Activated CD8-positive, alpha-beta memory T cell treated with anti-CD3 and anti-CD28 coated beads, Interleukin-2, amount 50 U/mL, for 48 hours (primary cell): ENCODE measurements at regions not wholly inside any gene's neighbourhood (a gene's known extent, or its start where the extent isn't known, plus 50 kb on each side); places are given as distances from the start of the nearest gene placed in this dataset.

Experiments
- DNase-seq: peaks from one replicate; pipeline ENCODE4 v3.0.0-alpha.2; 2020

DNA sequence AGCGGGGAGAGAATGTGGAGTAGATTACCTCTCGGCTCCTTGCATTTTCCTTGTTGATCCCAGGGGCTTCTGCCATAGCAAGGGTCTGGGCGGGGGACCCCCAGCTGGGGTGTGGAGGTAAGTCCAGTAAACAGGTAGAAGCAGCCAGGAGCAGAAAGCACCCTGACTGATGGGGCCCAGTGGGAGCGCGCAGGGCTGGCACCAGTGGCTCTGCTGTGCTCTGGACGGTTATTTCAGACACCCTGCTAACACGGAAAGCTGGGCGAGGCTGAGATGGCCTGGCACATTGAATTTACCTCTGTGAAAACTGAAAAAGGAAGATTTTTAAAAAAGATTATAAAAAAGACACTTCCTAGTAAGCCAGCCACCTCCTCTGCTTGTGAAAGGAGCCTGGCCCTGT, 88.4 kb upstream of the CALM2 start:
- no peak for DNase-seq

DNA sequence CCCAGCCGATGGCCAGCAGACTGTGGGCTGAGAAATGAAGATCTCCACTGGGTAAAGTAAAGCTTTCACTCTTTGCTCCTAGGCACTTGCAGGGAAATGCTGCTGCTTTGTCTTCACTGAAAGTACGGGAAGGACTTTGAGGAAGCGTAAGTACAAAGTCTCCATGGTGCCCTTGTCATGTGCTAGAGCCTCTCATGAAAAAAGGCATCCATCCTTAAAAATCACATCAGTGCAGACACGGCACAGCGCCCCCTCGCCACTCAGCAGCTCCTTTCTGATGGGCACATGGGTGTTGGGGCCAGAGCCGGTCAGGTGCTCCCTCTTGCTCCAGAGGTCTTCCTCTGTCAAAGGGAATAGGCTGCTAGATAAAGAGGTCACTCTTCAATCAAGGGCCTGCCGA, 87.8 kb upstream of the CALM2 start:
- no peak for DNase-seq

DNA sequence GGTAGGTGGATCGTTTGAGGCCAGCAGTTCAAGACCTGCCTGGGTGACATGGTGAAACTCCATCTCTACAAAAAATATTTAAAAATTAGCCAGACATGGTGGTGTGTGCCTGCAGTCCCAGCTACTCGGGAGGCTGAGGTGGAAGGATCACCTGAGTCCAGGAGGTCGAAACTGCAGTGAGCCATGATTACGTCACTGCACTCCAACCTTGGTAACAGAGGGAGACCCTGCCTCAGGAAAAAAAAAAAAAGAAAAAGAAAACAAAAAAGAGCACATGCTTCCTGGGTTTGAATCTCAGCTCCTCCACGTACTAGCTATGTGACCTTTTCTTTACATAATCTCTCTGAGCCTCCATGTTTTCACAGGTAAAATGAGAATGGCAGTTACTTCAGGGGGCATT, 86.3 kb upstream of the CALM2 start:
- no peak for DNase-seq

DNA sequence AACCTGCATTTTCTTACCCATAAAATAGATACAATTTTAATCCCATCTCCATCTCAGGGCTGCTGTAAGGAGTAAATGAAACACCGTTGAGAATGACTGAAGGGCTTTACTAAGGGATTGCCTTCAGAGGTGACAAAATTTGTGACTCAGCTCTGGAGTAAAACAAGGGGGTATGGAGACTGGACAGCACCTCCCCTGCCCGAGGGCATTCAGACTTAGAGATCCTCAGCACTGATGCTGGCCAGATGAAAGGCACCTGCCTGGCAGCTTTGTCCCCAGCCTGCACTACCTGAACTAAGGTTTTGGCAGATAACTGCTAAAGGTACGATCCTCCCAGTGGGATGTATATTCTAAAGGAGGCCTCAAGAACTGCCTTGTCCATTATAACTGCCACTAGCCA, 84.7 kb upstream of the CALM2 start:
- DNase-seq = no peak

DNA sequence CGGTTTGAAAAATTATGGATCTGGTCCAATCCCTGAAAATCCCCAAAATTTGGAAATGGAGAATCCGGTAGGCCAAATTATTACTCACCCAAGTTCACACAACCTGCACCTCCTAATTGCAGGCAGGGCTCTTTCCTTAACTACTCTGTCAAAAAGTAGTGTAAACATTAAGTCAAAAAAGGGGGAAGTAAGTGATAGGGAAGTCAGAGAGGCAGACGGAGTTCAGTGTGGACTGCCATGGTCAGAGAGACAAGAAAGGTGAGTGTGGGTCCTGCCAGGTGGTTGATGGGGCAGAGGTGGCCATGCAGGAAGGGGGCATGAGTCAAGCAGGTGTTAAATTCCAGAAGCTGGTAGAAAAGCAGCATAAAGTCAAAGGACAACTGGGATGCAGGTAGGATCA, 83.5 kb upstream of the CALM2 start:
- DNase-seq = no peak

DNA sequence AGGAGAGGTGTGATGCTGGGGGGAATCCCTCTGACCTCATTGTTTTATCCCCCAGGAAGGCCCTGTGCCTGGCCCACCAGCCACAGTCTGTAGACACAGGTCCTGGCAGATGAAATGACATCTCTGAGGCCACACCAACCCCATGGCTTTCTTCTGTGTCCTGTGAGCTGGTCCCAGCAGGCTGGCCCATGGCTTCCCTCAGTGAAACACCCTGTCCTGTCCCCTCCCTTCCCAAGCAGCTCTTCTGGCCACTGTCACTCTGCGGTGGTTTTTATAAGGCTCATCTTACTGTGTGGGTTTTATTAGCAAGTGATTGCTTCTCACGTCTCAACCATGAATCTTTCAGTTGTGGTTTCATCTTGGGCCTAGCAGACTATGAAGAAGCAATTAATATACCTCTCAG, 81.6 kb upstream of the CALM2 start:
- DNase-seq = no peak

DNA sequence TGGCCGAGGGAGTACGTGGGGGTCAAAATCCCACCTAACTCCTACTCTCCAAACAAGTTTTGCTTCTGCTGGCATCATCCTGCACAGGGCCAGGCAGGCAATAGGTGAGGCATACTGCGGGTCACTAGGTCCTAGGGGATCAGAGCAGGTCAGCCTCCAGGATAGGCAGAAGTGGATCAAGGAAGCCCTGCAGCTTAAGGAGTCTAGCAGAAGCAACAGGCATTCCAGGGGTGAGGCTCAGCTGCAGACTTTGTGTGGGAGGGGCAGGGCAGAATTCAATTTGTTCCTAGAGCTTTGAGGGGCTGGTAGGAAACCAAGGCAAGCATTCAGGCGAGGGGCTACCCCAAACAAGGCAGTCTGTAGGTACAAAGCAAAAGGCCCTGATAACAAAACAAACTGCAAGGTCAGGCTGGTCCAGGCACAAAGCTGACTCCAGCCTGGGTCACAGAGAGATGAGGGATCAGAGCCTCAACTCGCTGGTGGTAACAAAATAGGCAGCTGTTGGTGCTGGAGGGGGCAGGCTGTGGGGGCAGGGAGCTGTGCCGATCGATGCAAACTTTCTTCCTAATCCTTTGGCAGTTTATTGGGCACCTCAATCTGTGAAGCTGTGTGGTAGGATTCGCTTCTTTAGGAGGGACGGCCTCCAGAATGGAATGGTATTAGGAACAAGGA, 80.2 kb upstream of the CALM2 start:
- DNase-seq = no peak

DNA sequence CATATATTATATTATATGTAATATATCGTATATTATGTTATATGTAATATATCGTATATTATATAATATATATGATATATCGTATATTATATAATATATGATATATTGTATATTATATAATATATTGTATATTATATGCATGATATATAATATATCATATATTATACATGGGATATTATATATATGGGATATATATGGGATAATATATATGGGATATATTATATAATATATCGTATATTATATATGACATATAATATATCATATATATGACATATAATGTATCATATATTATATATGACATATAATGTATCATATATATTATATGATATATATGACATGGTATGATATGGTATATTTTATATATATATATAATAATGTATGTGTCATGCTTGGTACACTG, 79.5 kb upstream of the CALM2 start:
- no peak for DNase-seq

DNA sequence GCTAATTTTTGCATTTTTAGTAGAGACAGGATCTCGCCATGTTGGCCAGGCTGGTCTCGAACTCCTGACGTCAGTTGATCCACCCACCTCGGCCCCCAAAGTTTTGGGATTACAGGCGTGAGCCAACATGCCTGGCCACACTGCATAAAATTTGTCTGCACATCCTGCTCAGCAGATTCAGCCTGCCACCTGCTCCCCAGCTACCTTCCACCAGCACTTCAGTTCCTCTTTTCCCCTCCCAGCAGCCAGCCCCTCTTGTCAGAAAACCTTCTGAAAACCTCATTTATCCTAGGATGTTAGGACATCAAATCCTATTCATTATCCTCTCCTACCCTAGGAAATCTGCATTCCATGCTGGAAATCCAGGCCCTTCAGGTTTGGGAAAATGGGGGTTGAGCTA, 78.2 kb upstream of the CALM2 start:
- no peak for DNase-seq

DNA sequence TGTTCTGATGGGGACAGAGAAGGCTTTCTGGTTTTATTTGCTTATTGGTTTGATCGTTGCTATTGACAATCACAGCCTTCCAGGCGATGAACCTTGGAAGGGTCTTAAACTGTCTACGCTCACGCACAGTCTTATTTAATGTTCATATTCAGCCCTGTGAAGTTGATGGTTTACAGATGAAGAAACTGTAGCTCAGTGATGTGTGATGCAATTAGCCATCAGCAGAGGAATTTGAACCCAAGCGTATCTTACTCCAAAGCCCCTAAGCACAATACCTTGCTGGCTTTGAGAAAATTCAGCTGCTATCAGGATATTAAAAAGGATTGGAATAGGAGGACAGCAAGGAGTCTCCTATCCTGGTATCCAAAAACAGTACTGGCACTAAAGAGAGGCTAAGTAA, 77.1 kb upstream of the CALM2 start:
- DNase-seq = no peak

DNA sequence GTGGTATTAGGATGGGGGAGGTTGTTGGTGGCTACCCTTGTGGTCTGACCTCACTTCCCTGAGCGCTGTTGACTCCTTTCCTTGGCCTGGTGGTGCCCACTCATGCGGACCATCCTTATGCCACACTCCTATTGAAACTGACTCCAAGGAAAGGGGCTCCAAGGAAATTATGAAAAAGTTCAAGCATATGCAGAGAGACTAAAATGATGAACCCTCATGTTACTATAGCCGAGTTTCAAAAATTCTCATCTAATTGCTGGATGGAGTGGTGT, 75.0 kb upstream of the CALM2 start:
- no peak for DNase-seq

DNA sequence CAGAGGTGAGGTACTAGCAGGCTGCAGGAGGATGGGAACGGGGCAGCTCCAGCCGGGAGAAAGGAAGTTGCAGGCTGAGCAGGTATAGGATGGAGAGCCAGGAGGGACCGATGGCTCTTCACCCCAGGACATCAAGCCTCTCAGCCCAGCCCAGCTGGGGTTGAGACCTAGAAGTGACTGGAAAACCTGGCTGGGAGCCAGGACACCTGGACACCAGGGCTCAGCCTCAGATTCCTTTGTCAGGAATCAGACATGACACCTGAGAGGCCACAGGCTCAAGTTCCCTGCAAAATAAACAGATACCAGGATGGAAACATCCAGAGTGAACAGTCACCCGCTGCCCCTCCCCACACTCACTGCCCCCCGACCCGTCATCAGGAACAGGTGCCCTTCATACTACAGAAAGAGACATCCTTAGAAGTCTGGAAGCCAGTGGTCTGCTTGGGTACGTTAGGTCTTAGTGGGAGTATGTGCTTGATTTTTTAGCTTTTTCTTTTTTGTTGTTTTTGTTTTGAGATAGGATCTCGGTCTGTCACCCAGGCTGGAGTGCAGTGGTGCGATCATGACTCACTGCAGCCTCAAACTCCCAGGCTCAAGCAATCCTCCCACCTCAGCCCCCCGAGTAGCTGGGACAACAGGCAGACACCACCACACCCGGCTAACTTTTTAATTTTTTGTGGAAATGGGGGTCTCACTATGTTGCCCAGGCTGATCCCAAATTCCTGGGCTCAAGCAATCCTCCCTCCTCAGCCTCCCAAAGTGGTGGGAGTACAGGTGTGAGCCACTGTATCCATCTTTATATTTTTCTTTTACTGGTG, 74.5 kb upstream of the CALM2 start:
- DNase-seq = no peak

DNA sequence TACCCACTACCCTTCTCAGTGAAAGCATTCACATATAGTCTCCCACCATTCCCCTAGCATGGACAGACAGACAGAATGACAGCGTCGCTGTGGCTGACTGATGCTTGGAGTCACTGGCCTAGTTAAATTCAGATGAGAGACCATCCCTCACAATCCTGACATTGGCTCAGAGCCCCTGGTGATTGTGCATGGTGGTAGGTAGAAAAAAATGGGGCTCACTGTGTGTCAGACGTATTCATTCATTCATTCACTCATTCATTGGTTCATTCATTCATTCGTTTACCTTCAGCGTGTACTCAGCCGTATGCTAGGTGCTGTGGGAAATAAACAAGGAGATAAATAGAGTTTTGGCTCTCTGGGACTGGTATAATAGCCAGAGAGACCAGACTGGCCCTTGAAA, 73.6 kb upstream of the CALM2 start:
- DNase-seq = no peak

DNA sequence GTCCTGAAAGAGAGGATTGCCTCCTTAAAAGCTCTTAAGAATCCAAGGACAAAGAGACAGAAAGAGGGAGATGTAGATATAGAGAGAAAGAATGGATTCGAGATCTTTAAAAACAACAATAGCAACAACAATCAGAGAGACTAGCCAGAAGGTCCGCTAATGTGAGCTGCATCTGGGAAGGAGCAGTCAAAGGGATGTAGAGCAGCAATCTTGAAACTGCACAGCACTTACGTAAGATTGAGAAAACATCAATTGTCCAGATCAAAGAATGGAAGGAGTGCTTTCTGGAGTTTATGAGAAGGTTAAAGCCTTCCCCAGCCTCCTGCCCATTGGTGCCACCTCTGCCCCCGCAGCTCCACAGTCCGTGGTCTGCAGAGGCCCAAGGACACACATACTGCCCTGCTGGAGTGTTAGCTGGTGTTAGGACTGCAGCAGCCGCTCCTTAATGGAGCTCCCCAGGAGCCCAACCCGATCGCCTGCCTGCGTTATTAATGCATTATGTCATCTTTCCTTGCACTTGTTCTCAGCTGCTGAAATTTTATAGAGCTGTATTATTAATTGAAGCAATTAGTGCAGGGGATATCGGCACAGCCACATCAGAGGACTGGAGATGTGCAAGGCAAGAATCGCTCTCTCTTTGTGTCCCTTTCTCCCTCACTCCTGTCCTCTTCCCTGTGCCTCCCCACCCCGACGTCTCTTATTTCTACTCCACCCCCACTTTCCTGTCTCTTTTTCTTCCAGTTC, 73.0 kb upstream of the CALM2 start:
- no peak for DNase-seq

DNA sequence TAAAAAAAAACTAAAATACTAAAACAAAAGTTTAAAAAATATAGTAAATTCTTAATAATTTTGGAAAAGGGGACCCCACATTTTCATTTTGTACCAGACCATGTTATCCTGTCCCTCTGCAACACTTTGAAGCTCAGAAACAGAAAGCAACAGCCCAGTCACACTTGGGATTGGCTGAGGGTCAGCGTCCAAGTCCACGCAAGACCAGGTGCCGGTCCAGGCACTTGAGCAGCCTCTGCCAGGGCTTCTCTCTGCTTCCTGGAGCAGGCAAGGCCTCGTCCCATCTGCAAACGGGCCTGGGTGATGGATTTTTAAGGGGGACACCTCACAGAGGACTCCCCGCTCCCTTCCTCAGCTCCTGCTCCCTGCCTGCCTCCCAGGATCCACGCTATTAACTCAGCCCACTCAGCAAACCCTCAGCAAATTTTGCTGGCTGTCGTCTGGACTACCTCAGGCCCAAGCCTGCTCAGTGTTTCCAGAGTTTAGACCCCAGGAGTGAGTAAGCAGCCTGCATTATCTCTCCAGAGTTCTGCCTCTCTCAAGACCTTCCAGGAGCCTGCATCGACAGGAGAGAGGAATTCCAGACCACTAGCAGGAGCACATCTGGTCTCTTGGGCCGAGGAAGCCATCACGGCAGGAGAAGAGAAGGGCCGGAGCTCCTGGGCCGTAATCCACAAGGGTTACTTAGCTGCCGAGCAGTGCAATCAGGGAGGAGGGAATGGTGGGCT, 67.4 kb upstream of the CALM2 start:
- DNase-seq = no peak

DNA sequence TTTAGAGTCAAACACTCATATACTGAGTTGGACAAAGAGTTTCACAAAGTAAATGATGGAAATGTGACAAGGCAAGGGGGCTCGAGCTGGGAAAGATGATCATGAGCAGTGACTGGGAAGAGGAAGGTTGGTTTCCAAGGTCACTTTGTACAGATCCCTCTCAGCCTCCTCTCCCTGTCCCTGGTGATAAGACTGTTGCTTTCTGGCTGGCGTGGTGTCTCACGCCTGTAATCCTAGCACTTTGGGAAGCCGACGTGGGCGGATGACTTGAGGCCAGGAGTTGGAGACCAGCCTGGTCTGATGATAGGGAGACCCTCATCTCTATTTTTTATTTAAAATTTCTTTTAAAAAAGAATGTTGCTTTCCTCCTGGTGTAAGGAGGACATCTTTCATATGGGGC, 65.4 kb upstream of the CALM2 start:
- no peak for DNase-seq

DNA sequence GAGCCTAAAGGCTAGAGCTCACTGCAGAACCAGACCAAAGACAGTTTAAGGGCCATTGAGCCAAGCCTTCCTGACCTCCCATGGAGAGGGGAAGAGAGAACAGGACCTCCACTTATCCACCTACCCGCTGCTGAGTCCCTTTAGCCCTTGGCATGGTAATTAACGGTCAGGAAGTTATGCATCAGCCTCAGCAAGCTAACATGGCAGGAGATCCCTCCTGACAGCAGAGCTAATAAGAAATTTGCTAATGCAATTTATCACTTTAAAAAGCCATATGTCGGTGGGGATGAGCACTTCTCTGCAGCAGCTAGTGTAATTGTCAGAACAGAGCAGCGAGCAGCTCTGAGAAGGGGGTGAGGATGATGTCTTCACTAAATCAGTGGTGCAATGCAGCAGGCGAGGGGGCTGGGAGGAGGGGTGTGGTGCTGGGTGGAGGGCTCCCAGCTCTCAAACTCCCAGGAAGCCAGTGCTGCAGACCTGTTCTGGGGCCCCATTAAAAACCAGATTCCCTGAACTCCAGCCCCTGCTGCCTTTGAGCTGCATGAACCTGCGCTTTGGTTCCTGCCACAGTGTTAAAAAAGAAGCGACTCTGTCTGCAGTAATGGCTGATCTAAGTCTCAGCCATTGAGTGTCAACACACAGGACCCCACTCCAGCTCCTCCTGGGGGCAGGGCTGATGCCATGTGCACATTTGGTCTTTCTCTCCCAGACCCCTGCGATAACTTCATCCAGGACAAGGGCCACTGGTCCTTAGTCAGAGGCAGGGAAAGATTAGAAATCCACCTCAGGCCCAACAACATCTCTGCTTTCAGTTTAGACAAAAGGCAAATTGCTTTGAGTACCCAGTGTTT, 63.0 kb upstream of the CALM2 start:
- DNase-seq = no peak

DNA sequence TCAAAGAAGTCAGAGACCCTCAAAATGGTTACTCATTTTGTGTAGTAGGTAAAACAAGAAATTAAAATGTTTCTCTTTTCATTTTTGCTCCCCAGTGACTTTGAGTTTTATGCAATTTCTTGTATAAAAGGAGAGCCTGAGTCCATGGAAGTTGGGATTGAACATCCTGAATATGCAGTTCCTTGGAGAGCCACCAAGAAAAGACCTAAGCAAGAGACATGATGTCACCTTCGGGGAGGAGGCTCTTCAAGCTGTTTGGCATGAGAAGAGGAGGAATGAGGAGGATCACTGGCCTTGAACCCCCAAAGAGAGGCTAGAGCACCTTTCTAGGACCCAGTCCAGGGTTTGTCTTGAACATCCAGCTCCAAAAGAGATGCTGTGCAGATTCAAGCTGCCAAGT, 62.3 kb upstream of the CALM2 start:
- no peak for DNase-seq

DNA sequence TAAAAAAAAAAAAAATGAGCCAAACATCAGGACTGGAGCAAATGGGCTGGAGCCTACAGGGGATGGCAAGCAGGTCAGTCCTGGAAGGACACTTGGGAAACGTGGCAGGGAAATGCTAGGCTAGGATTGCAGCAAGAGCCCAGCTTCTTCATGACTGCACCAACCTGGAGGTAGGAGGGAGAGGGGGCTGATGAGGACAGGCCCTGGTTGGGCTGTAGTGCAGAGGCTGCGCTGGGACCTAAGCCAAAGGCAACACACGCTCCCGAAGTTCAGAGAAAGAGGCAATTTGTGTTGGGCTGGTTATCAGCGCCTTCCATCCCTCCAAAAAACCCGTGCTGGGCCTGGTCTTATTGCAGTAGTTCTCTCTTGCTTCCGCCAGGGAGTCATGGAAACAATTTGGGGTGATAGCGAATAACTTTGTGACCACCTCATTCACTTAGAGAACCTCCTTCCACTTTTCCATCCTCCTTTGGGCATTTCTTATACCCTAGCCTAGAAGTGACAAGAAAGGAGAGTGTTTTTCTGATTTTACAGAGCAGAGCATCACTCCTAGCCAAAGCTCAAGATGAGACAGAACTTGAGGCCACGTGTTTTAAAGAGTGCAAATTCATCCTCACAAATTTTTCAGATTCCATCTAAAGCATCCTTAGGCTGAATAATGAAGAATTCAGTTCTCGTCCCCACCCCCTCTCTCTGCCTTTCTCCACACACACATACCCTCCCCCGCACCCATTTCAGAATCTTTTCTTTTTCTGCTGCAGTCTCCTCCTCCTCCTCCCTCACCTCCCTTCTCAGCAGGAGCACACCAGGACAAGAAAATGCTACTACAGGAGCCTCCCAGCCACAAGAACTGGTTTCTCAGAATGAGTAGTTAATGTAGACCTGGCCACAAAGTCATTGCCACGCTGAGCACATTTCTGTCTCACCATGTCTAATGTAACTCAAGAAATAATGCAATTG, 61.3 kb upstream of the CALM2 start:
- no peak for DNase-seq

DNA sequence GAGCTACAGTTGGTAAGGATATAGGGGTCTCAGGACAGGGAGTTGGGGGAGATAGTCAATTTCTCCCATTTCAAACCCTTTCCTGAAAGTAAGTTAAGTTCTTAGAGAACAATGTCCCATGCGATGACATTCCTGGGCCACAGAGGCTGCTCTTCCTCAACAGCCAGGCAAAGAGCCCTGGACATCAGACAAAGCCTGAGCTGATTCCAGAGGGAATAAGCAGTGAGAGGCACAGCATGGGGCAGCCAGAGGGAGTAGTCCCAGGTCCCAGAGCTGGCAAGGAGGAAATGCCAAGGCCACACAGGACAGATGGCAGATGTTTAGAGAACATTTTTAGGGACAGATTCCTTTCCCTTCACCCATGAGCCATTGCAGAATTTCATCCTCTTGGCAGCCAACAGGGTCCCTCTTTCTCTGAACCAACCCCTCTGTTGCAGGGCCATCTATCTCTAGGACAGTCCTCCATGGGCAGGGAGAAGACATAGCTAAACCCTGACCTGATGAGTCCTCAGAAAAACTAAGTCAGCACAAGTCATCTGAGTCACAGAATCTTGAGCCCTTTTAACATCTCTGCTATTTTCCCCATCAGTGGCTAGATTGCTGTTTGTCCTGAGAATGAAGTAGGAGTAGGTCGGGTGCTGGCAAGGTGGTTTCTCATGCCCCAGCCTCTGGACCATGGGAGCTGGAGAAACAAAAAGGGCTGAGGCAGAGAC, 60.3 kb upstream of the CALM2 start:
- no peak for DNase-seq

DNA sequence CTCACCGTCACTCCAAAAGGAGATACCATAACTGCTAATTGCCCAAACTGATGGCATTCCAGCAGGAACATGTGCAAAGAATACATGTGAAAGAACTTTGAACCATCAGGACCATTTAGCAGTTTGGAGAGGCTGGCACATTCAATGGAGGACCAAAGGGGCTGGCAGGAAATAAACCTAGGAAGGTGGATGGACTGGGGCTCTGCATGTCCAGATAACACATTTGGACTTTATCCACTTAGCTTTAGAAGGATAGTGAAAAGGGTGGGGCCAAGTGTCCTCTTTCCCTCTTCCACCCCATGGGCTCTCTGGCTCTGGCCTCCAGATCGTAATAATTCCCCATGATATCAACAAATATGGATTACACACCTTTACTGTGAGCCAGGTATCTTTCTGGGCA, 58.8 kb upstream of the CALM2 start:
- no peak for DNase-seq
